H1 (cell line): ENCODE measurements at regions not wholly inside any gene's neighbourhood (a gene's known extent, or its start where the extent isn't known, plus 50 kb on each side); places are given as distances from the start of the nearest gene placed in this dataset.

Experiments used
- CHD7 ChIP-seq: fragments of 300-600 bp; sonication (generic); IDR thresholded peaks from 2 replicates; pipeline ENCODE4 v1.7.1; 2012; ENCODE audit warnings: low read length, moderate library complexity, mild to moderate bottlenecking, inconsistent platforms; ENCODE audit not compliant: insufficient replicate concordance

GRCh38 chr11:98549571-98549970 is 471.2 kb upstream of the CNTN5 start (continued):
- no peak for TF ChIP-seq CHD7
